SU-DHL-6 (cell line): ENCODE measurements at regions not wholly inside any gene's neighbourhood (a gene's known extent, or its start where the extent isn't known, plus 50 kb on each side); places are given as distances from the start of the nearest gene placed in this dataset.
"Not testable (repeated sequence)": the region's sequence is repeated elsewhere in the genome, so short reads cannot be mapped to it uniquely, and the experiment has no call there.

Experiments used
- H2AFZ ChIP-seq: fragments of 200-600 bp; sonication (generic); 2 replicates; pipeline ENCODE4 v1.6.1; 2014; ENCODE audit warnings: low read depth, mild to moderate bottlenecking, moderate library complexity, mixed read lengths, antibody characterized with exemption, low read length; ENCODE audit not compliant: severe bottlenecking
- H3F3A ChIP-seq: fragments of 200-600 bp; shearing (Covaris generic); 2 replicates; pipeline ENCODE4 v1.6.0; 2016; ENCODE audit warnings: antibody characterized with exemption, mild to moderate bottlenecking; ENCODE audit not compliant: insufficient read depth
- H3K27ac ChIP-seq: fragments of 200-600 bp; sonication (generic); 2 replicates; pipeline ENCODE4 v1.5.1; 2016; ENCODE audit warnings: low read depth, mild to moderate bottlenecking, low read length, moderate library complexity, mixed read lengths
- H3K27me3 ChIP-seq: fragments of 200-600 bp; sonication (generic), shearing (Covaris generic); 2 replicates; pipeline ENCODE4 v1.6.0; 2014; ENCODE audit warnings: mild to moderate bottlenecking, low read length
- H3K36me3 ChIP-seq: fragments of 200-600 bp; sonication (generic); 2 replicates; pipeline ENCODE4 v1.6.1; 2014; ENCODE audit warnings: mild to moderate bottlenecking, low read length, mixed read lengths
- H3K4me2 ChIP-seq: fragments of 300-600, 200-600 bp; shearing (Covaris generic), sonication (generic); 2 replicates; pipeline ENCODE4 v1.6.0; 2014; ENCODE audit warnings: low read length, low read depth, mild to moderate bottlenecking; ENCODE audit not compliant: poor library complexity, severe bottlenecking
- H3K4me3 ChIP-seq: fragments of 200-600 bp; sonication (generic); 2 replicates; pipeline ENCODE4 v1.5.1; 2014; ENCODE audit warnings: antibody characterized with exemption, low read length, mild to moderate bottlenecking, mixed read lengths; ENCODE audit not compliant: insufficient read depth, poor library complexity, severe bottlenecking
- H3K79me2 ChIP-seq: fragments of 200-600 bp; sonication (generic); 2 replicates; pipeline ENCODE4 v1.6.1; 2014; ENCODE audit warnings: mild to moderate bottlenecking, low read length, moderate library complexity; ENCODE audit not compliant: insufficient read depth
- H3K9ac ChIP-seq: fragments of 200-600 bp; sonication (generic); 2 replicates; pipeline ENCODE4 v1.7.0; 2014; ENCODE audit warnings: mild to moderate bottlenecking, low read length
- H3K9me2 ChIP-seq: fragments of 200-600 bp; sonication (generic); replicated peaks from 2 replicates; pipeline ENCODE4 v1.6.1; 2014; ENCODE audit warnings: low read length; ENCODE audit not compliant: insufficient read depth
- H3K9me3 ChIP-seq: fragments of 200-600 bp; sonication (generic); 2 replicates; pipeline ENCODE4 v1.6.1; 2014; ENCODE audit warnings: low read length, mixed read lengths; ENCODE audit not compliant: insufficient read depth
- H4K20me1 ChIP-seq: fragments of 200-600 bp; sonication (generic); 2 replicates; pipeline ENCODE4 v1.6.1; 2014; ENCODE audit warnings: low read depth, mild to moderate bottlenecking, antibody characterized with exemption, low read length, moderate library complexity, mixed read lengths
- EZH2phosphoT487 ChIP-seq: fragments of 200-600 bp; sonication (generic), shearing (Covaris generic); conservative IDR thresholded peaks from 2 replicates; pipeline ENCODE4 v1.6.1; 2018; ENCODE audit warnings: mild to moderate bottlenecking, antibody characterized with exemption, low read length, moderate library complexity, mixed read lengths
- TF ChIP-seq, protein P1 (sequence below): fragments of 200-600 bp; sonication (generic); IDR thresholded peaks from one replicate; pipeline ENCODE4 v1.5.1; 2017; ENCODE audit warnings: antibody characterized with exemption, mild to moderate bottlenecking, low read length, moderate library complexity; ENCODE audit not compliant: insufficient read depth, poor library complexity, severe bottlenecking

DNA sequence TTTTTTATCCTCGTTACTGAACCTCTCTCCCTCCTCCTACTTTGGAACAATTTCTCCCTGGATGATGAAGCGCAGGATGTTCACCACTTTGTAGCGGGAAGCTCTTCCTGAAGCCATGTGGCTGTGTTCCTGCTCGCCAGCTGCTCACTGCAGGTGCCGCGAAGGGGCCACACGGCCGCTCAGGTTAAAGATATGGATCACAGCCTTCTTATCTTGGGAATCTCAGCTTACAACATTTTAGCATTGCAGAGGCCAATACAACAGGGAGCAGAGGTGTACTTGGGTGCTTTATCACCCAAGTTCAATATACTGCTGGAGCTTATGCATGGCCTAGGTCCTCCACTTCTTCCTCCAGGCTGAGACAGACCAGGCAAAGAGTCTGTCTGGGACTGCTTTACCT, 201.2 kb upstream of the G2E3 start:
- no peaks in the 10 kb centered on the region for H3K27me3 ChIP-seq
- no peak for TF ChIP-seq EZH2phosphoT487
- TF ChIP-seq, protein P1, sequence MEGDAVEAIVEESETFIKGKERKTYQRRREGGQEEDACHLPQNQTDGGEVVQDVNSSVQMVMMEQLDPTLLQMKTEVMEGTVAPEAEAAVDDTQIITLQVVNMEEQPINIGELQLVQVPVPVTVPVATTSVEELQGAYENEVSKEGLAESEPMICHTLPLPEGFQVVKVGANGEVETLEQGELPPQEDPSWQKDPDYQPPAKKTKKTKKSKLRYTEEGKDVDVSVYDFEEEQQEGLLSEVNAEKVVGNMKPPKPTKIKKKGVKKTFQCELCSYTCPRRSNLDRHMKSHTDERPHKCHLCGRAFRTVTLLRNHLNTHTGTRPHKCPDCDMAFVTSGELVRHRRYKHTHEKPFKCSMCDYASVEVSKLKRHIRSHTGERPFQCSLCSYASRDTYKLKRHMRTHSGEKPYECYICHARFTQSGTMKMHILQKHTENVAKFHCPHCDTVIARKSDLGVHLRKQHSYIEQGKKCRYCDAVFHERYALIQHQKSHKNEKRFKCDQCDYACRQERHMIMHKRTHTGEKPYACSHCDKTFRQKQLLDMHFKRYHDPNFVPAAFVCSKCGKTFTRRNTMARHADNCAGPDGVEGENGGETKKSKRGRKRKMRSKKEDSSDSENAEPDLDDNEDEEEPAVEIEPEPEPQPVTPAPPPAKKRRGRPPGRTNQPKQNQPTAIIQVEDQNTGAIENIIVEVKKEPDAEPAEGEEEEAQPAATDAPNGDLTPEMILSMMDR: no peak
- no peaks in the 10 kb centered on the region for H3K9me2 ChIP-seq
- no peak overlapping the region for H2AFZ ChIP-seq
- no peaks in the 10 kb centered on the region for H3F3A ChIP-seq
- H4K20me1 ChIP-seq: no peaks in the 10 kb centered on the region
- no peaks in the 10 kb centered on the region for H3K79me2 ChIP-seq
- H3K9ac ChIP-seq: no peak overlapping the region
- H3K36me3 ChIP-seq: no peaks in the 10 kb centered on the region
- H3K27ac ChIP-seq: no peak overlapping the region
- H3K4me3 ChIP-seq: no peak overlapping the region
- no peaks in the 10 kb centered on the region; the same call in 1 of the 2 replicates for H3K9me3 ChIP-seq
- no peak overlapping the region for H3K4me2 ChIP-seq

DNA sequence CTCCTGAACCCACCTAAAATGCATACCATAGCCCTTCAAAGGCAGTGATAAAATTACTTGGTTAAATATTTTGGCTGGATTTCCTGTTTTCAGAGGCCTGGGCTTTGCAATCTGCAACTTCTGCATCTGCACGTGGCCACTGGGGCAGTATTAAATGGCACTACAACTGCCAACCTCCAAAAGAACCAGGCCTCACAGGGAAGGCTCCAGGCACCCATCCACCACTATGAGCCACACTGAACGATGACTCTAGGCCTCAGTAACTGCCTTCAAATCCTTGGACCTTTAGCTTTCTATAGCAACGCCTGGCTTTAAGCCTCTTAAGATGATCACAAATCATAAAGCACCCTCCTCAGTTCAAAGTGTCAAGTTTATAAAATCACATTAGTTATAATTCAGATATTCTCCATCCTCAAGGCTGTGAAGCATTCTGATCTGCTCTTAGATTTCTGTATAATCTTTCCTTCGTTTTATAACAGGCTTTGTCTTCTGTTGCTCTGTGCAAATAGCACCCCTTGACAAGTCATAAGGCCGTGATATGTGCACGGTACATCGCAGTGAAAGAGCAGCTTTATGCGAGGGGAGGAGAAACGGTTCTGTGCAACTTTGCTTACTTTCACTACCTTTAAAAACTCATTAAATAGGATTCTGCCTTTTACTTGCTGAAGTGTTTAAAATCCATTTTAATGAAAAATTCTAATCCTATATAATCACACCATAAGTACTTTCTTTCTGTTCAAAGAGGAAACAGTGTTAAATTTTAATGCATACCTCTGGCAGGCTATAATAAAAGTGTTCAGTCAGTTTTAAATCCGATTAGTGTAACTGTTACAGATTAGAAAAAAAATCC, 196.4 kb upstream of the G2E3 start:
- no peaks in the 10 kb centered on the region for H3K9me2 ChIP-seq
- H2AFZ ChIP-seq: no peak overlapping the region
- H3K9me3 ChIP-seq: no peaks in the 10 kb centered on the region; the same call in 1 of the 2 replicates
- TF ChIP-seq, protein P1: no peak
- no peak overlapping the region for H3K4me2 ChIP-seq
- H3K79me2 ChIP-seq: no peaks in the 10 kb centered on the region
- H3K9ac ChIP-seq: no peak overlapping the region
- no peaks in the 10 kb centered on the region for H3K27me3 ChIP-seq
- no peaks in the 10 kb centered on the region for H3F3A ChIP-seq
- H3K36me3 ChIP-seq: no peaks in the 10 kb centered on the region
- no peak overlapping the region for H3K4me3 ChIP-seq
- H3K27ac ChIP-seq: no peak overlapping the region
- H4K20me1 ChIP-seq: no peaks in the 10 kb centered on the region

DNA sequence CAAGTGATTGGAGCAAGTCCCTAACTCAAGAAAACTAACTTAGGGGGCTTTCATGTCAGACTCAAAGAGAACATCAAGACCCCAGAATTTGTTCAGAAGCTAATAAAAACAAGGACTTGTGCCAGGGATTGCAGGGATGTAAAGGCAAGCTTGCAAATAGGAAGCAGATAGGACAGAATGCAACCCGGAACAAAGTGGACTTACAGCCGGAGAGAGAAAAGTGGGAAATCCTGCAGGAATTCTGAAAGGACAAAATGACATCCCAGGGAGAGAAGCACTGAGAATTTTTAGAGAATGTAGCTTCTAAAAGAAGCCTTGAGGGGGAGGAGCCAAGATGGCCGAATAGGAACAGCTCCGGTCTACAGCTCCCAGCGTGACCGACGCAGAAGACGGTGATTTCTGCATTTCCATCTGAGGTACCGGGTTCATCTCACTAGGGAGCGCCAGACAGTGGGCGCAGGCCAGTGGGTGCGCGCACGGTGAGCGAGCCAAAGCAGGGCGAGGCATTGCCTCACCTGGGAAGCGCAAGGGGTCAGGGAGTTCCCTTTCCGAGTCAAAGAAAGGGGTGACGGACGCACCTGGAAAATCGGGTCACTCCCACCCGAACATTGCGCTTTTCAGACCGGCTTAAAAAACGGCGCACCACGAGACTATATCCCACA, 195.6 kb upstream of the G2E3 start:
- H3K4me3 ChIP-seq, H3K4me2 ChIP-seq: not testable (repeated sequence)

More for the DNA sequence above, 195.6 kb upstream of the G2E3 start:
- H3K27ac ChIP-seq, H3K9me2 ChIP-seq, H3K79me2 ChIP-seq, H4K20me1 ChIP-seq, H3K9me3 ChIP-seq, H3K9ac ChIP-seq, H3K27me3 ChIP-seq, H3F3A ChIP-seq, H2AFZ ChIP-seq, H3K36me3 ChIP-seq: not testable (repeated sequence)
